Stimulated activated CD4-positive, alpha-beta T cell treated with anti-CD3 and anti-CD28 coated beads, Interleukin-2, amount 100 ng/mL, for 24 hours (primary cell): ENCODE measurements at regions not wholly inside any gene's neighbourhood (a gene's known extent, or its start where the extent isn't known, plus 50 kb on each side); places are given as distances from the start of the nearest gene placed in this dataset.

Experiments
- DNase-seq, 2 donors: peaks; one replicate each; pipeline ENCODE4 v3.0.0-alpha.2; 2020

DNA sequence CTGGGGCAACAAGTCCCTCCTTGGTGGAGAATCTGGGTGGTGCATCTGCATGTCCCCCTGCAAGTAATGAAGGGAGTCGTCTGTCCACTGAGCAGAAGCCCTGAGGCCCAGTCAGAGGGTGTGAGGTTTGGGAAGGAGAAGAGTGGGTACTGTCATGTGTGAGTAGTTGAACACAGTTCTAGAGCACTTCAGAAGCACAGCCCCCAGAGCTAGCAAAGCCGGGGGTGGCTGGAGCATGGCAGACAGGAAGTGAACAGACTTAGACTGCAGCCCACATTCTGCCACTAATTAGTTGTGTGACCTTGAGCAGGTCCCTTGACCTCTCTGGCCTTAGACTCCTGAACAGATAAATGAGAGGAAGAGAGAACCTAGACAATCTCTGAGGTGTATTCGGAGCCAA, 207.6 kb downstream of the UACA start:
- DNase-seq, result no peak

DNA sequence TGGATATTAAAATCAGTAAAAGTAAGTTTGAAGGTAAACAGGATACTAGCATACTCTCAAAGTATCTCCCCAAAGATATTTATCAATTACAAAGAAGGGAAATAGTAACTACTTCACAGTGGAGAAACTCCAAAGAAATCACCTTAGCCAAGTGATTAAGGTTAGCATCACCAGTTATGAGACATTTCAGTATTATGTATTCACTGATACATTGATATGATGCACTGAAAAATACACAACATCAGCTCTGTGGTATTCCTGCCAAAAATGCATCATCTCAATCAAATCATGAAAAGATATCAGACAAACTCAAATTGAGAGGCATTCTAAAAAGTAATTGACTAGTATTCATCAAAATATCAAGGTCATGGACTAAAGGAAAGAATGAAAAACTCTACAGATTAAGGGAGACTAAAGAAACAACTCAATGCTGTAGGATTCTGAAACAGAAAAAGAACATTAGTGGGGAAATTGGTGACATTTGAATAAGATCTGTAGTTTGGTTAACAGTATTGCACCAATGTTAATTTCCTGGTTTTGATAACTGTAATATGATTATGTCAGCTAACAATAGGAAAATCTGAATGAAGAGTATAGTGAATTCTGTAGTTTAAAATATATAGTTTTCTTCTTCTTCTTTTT, 215.4 kb downstream of the UACA start:
- DNase-seq, result no peak

DNA sequence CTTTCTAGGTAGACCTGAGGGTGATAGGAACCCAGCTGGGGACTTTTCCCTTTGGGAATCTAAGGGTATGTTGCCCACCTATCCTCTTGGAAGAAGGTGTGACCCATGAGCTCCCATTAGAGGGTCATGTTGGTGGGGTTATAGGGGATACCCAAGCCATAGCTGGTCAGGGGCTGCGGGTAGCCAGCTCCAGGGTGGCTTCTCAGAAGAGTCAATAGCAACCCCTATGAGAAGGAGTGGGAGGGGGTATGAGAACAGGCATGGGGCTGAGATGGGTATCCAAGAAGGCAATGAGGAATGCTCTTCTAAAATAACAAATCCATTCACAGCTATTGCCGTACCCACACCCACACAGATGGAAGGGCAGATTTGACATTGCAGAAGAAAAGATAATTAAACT, 217.8 kb downstream of the UACA start:
- no peak for DNase-seq

DNA sequence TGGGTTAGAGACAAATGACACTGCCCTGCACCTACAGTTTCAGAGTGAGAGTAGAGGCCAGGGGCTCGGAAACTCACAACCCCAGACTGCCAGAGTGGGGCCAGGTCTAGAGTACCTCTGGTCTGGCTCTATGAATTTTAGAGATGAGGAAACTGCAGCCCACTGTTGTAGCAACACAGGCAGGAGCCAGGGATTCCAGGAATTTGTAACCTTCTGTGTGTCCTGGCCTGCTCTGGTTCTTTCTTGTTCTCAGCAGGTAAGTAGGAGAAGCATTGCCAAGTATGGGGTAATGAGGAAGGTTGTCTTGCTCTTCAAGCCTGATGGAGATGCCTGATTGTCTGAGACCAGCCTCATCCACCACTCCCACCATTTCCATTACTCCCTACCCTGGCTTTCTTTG, 221.8 kb downstream of the UACA start:
- DNase-seq, result no peak

DNA sequence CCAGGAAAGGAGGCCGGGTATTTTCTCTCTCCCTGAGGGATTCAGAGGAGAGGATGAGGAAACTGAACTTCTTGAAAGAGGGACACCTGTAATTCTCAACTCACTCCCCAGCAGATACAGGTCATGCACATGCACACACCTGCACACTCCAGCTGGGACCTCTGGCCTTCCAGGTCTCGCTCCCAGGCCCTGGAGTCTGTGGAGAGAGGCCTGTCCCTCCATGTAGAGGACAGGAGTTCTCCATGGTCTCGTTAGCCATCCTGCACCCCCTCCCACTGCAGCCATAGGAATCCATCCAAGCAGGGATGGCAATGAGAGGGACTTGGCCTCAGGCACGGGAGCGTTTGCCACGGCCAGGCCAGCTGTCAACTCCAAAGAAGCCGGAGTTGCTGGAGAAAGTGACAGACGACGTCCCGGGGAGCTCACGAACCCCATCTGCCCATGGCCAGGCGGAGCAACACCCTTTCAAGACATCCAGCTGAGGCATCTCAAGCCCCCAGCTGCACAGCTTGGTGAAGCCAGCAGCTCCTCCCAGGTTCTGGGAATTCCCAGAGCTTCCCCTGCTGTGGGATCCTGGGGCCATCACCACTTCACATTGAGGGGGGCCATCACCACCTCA, 223.3 kb downstream of the UACA start:
- no peak for DNase-seq

DNA sequence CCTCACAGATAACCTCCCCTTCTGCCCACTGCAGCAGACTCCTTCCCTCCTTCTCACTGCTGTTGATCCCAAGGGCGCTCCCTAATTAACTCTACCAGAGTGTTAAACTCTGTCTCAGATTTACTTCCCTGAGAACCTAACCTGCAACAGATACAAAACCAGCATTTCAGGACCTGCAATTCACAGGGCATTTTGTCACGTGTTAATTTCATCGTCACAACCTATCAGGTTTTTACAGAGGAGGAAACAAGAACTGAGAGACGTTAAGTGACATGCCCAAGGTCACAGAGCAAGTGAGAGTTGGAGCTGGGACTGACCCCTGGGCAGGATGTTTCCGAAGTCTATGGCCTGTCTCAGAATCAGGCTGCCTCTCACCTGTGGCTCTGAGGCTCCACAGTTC, 223.9 kb downstream of the UACA start:
- no peak for DNase-seq

DNA sequence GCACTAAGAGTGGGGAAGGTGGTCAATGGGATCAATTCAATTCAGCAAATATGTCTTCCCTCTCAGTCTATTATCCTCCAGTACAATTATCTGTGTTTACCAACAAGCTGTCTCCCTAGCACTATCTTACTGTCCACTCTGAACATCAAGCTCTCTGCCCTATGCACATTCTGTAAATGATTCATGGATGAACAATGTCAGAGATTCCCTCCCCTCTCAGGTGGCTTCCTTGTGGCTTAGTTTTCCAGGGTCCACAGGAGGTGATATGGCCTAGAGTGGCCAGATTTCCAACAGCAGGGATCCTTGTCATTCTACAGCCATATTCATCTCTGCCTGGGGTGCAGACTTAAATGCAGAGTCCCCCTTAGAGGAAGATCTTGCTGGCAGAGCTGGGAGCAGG, 225.1 kb downstream of the UACA start:
- no peak for DNase-seq

DNA sequence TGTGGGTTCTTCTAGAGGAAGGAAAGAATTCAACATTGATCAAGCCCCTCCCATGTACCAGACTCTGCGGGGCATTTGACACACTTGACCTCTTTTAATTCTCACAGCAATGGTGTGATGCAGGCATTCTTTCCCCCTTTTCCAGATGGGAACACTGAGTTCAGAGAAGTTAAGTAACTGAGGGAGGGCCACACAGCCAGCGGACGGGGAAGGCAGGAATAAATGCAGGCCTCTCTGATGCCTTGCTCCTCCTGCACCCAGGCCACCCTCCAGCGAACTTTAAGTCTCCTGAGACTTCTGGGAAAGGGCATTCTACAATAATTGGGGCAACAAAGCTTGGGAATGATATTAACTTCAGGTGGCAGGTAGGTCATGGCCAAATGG, 227.4 kb downstream of the UACA start:
- DNase-seq, result no peak

DNA sequence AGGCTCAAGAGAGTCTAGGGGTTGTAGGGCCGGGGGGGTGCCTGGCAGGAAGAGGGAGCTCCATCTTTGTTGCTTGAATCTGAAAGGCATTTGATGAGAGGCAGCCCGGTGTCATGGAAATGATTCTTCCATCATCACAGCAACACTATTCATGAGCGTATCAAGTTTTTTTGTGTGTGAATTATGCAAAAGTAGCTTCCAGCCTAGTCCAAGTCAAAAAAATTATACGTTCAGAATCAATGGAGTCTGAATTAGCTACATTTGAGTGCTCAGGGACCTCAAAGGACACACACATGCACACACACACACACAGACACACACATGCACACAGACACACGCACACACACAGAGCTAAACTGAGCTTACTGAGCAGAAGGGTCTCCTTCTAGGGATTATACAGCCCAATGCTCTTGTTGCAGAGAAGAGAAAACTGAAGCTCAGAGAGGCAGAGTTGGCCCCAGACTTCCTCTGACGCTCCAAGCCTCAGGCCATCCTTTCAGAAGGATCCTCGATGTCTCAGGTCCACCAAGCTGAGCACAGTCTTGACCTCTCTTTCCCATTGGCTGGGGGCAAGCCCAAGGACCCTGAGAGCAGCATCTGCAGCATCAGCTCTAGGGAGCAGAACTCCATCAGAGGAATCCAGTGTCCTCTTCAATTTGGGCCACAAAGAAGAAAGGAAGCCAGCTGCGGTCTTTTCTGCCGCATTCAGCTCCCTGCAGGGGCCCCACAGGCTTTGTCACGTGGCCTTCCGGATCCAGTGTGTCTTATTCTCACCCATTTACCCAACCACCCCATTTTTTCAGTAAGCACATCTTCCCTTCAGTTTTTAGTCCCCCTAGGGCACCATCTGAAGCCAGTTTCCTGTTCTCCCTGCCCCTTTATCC, 228.0 kb downstream of the UACA start:
- peak; percentile 50 to 61 for DNase-seq

DNA sequence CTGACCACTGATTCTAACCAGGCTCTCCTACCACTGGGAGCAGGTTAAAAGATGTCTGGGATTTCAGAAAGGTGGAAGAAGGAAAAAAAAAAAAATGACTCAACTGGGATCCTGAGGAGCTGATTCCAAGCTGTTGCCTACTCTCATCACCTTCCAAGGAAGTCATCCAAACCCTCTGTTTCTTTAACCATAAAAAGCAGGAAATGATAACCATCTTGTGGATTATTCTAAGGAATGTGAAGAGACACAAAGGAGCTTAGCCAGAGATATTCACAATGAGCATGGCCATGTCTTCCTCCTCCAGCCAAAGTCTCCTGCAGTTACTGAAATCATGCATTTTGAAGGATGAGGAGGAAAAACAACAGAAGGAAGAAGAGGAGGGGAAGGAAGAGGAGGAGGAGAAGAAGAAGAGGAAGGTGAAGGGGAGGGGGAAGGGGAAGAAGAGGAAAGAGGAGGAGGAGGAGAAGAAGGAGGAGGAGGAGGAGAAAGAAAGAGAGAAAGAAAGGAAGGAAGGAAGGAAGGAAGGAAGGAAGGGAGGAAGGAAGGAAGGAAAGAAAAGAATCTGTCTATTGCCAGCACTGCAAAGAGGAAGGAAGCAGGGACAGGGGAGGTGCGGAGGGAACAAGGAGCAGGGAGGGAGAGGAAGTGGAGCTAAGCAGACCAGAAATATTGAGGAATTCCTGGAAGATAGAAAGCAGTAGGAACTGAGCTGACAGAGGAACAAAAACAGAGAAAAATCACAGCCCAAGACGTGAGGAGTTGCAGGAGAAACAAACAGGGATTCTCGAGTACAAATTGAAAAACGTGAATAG, 229.2 kb downstream of the UACA start:
- DNase-seq, result no peak

DNA sequence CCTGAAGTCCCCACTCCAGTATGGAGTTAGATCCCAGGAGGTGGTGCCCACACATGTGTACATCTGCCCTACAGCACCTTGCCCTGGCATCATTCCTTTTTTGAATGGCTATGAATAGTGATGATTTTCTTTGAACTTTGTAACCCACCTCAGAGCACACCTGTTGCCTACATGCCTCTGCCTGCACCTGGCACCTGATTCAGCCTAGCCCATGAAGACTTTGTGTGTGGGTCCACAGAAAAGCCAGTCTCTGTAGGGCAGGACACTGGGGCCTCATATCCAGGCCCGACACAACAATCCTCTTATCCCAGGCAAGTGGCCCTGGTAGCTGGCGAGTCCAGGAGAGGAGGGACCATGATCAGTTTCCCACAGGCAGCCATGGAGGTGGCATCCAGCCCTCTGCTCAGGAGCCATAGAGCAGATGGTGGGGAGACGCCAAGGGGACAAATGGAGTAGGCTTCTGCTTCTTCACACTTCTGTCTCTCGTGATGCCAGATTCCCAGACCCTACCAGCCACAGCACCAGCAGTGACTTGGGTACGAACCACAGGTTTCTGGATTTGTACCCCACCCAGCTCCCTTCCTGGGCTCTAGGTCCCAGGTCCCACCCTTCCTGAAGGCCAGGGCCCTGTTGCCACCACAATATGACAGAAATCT, 230.7 kb downstream of the UACA start:
- no peak for DNase-seq

DNA sequence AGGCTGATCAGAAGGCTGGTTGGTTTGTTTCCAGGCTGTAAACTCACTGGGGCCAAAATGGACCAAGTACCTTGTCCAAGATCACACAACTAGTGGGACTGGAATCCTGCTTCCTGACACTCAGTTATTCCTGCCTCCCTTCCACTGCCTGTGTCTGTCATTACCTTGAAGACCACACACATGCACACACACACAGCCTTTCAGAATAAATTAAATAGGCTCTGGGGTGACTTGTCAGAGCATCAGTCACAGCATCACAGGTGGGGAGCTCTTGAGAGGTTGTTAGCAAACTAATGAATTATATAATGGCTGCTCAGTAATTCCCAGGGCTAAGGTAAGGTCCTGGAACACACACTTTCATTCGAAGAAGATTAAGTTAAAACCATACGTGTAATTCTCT, 231.8 kb downstream of the UACA start:
- no peak for DNase-seq

DNA sequence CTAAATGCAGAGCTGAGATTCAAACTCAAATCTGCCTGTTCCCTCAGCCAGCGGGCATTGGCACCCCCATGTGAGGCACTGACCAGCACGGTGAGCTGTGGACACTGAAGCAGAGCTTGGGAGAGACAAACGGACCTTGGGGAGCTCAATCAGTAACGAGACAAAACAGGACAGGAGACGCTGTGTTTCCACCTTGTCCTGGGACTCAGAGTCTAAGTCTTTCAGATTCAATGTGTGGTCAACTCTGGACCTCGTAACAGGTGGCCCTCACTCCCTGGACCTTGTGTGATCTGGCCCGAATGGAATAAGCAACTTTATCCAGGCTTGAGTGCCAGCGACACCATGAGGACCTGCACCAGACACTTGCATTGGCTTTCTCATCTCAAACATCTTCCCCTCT, 232.5 kb downstream of the UACA start:
- no peak for DNase-seq

DNA sequence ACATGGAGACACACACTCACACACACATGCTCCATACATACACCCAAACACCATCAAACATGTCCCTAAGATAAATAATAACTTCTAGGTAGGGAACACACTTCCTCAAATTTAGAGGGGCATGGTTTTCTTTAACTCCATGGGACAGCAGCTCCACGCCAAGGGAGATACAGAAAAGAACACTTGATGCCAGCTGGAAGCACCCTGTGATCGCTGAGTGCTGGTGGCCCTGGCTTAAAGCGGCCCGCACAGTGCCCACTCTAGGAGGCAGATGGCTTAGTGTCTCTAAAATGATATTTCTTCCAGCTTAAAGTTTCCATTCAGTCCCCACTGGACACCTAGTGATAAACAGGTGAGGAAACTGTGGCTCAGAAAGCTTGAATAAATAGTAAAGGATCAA, 232.9 kb downstream of the UACA start:
- no peak for DNase-seq

DNA sequence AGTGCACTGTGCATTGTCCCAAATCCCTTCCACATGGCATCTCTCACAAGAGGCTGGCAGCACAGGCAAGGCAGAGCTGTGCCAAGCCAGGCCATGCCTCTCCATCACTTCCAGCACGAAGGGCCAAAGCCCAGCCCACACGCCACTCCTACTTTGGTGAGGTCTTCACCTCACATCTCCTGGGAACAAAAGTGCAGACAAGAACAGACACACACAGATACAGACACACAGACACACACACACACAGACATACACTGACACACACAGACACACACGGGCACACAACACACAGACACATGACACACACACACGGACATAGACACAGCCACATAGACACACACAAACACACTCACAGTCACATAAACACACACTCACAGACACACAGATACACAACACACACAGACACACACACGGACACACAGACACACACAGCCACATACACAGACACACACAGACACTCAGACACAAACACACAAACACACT, 233.3 kb downstream of the UACA start:
- DNase-seq, result no peak

DNA sequence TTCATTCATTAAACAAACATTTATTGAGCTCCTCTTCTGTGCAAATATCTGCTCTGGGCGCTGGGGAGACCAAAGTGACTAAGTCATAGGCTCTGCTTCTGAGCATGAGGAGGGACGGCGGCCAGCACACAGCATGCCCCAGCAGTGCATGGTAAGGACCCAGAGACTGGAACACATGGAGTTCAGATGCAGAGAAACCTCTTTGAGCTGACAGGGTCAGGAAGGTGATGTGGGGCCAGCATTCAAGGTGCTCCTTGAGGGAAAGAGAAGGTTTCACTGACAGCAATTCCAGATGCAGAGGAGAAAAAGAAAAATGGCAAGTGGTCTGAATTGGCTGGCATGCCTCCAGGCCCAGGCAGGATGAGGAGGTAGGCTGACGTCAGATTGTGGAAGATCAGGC, 234.5 kb downstream of the UACA start:
- no peak for DNase-seq

DNA sequence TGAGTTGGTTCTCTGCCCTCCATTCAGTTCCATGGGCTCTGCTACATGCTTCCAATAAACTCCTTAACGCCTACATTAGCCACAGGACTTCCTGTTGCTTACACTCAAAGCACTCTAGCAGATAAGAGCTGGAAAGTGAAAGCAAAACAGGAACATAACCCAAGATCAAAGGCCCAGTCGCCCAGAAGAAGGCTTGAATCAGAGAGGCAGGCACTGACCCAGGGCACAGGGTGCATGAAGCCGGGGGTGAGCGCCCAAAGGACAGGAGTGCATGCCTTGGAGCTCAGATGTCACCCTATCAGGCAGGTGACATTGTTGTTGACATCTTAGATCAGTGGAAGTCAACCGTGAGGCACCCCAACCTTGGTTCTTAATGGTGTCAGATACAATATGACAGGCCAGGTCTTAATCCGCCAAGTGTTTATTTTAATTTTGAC, 235.1 kb downstream of the UACA start:
- peak; percentile 50 to 58 for DNase-seq

DNA sequence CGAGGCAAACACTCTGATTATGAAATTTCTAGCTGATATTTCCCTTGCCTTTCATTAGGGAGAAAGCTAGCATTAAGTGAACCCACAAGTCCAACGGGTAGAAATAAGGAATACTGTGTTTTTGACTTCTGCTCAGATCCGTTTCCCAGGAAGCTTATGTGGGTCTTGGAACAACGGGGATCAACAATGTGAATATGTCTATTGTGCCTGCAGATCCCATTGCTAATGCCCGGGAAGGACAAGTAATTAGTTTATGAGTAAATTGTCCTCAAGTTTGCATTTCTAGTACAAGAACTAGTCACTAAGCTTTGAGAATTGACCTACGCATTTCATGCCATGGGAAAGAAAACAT, 236.4 kb downstream of the UACA start:
- DNase-seq, result no peak

DNA sequence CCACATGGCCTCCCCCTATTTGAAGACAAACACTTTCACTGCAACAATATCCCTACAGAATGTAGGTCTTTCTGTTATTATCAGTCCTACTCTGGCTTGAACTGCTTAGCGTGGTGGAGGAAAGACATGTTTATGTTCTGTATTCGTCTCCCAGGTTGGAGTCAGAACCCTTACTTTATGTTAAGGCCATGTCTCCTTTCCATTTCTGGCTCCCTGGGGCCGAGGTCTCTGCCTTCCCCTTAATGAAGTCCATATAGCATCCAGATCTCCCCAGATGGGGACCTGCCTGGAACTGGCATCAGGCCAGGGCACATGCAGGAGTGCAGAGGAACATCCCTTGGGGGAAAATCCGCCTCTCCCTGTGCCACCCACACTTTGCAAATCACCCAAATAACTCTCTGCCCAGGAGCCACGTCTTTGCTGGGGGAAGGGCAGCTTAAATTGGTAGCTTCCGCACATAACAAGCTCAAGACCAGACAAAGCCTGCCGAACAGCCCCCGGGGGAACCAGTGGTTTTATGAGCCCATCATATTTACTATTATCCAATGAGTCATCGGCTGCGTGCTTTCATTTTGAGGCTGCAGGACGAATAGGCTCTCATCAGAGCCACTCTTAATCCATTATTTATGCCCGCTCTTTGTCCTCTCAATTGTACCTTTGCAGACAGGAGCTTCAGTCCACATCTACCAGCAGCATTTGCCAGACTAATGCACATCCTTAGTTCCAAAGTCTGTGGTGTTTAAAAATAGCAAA, 237.0 kb downstream of the UACA start:
- DNase-seq, result no peak

DNA sequence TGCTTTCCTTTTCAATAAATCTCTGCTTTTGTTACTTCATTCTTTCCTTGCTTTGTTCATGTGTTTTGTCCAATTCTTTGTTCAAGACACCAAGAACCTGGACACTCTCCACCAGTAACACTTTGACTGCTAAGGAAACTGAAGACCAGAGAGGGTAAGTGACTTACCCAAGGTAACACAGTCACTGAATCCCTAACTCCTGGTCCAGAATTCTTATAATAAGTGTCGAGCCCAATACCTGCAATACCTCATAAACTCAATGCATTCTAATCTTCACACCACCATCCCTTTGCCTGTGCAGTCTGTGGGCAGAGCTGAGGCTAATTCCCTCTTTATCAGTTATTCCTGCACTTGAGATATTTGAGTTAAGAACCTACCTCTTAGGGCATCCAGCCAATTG, 237.8 kb downstream of the UACA start:
- no peak for DNase-seq

DNA sequence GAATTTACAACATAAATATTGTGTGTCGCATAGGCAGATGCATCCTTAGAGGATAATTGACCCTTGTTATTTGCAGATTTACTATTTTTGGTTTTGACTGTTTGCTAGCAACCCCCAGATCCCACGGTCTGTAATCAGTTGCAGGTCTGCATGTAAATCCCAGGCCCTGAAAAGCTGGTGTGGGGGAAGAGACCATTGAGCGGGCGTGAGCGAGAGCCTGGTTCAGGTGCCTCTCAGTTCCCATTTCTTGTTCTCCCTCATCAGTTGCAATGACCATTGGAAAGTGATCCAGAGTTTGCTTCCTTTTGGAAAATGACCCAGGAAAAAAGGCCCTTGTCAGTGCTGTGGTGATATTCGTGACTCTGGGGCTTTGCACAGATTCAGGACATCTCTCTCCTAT, 238.9 kb downstream of the UACA start:
- DNase-seq, result no peak

DNA sequence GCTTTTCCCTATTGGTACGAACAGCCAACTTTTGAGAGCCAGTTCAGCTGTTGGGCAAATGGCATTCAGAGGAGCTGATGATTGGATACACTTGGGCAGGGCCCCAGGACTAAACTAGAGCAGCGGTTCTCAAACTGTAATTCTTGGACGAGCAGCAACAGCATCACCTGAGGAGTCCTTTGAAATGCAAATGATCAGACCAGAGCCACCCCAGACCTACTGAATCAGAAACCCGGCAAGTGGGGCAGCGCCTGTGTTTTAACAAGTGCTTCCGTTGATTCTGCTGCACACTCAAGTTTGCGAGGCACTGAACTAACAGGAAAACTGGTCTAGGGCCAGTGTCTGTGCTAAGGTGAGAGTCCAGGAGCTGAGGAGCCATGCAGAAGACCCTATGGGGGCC, 239.7 kb downstream of the UACA start:
- no peak for DNase-seq
